Keratinocyte (primary cell): ENCODE measurements at regions not wholly inside any gene's neighbourhood (a gene's known extent, or its start where the extent isn't known, plus 50 kb on each side); places are given as distances from the start of the nearest gene placed in this dataset.
"Not testable (repeated sequence)": the region's sequence is repeated elsewhere in the genome, so short reads cannot be mapped to it uniquely, and the experiment has no call there.

Source experiments
- EZH2 ChIP-seq: IDR thresholded peaks from one replicate; pipeline ENCODE4 v1.6.1; 2012; ENCODE audit warnings: inconsistent platforms, mild to moderate bottlenecking, low read length, moderate library complexity
- TF ChIP-seq, protein P1 (sequence below), 3 experiments: IDR thresholded peaks in 1 of 3; conservative IDR thresholded peaks in 1 of 3; optimal IDR thresholded peaks in 1 of 3; 2 replicates in 2 of 3; 3 replicates in 1 of 3; pipeline versions ENCODE3 to v1.5.1; 2011; ENCODE audit warnings: low read length in 3 of 3, mild to moderate bottlenecking in 3 of 3, moderate library complexity in 2 of 3, control low read depth in 1 of 3, inconsistent platforms in 1 of 3; ENCODE audit not compliant: insufficient read depth in 2 of 3; ENCODE audit errors: extremely low read depth in 1 of 3

DNA sequence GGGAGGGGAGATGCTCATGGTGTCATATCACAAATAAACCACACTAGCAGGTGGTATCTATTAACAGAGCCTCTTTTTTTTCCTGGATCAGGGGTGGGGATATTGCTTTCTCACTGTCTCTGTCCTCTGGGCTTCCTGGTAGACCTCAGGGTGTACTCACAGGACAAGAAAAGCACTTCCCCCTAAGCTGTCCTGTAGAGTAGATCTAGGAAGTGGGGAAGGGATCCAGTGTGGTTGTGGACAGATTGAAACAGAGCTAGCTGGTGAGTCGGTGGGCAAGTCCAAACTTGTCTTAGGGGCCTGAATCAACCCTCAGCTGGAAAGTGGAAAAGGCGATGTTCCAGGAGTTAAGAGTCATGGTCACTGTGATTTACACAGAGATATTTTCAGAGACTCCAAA lies 96.6 kb downstream of the SRGAP2 start:
- TF ChIP-seq, protein P1, sequence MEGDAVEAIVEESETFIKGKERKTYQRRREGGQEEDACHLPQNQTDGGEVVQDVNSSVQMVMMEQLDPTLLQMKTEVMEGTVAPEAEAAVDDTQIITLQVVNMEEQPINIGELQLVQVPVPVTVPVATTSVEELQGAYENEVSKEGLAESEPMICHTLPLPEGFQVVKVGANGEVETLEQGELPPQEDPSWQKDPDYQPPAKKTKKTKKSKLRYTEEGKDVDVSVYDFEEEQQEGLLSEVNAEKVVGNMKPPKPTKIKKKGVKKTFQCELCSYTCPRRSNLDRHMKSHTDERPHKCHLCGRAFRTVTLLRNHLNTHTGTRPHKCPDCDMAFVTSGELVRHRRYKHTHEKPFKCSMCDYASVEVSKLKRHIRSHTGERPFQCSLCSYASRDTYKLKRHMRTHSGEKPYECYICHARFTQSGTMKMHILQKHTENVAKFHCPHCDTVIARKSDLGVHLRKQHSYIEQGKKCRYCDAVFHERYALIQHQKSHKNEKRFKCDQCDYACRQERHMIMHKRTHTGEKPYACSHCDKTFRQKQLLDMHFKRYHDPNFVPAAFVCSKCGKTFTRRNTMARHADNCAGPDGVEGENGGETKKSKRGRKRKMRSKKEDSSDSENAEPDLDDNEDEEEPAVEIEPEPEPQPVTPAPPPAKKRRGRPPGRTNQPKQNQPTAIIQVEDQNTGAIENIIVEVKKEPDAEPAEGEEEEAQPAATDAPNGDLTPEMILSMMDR (optimal IDR thresholded peaks at IDR 0.05 in 1 of 3, IDR thresholded peaks at IDR 0.05 in 1 of 3, conservative IDR thresholded peaks at IDR 0.05 in 1 of 3; ENCODE audit: extremely low read depth in 1 of 3, insufficient read depth in 2 of 3, low read length in 3 of 3), result not testable (repeated sequence)
- TF ChIP-seq EZH2, result not testable (repeated sequence)
